HFFc6 (cell line): ENCODE measurements at regions not wholly inside any gene's neighbourhood (a gene's known extent, or its start where the extent isn't known, plus 50 kb on each side); places are given as distances from the start of the nearest gene placed in this dataset.
A peak's percentile ranks its signal among the peaks of the same experiment; 100 is the strongest.

Source experiments
- DNase-seq: peaks from one replicate; pipeline ENCODE4 v3.0.0-alpha.2; 2018
- H3K27ac Mint-ChIP-seq: 2 replicates; pipeline ENCODE4 v1.8.0; 2020; ENCODE audit warnings: mild to moderate bottlenecking, mixed read lengths
- H3K27me3 Mint-ChIP-seq: 2 replicates; pipeline ENCODE4 v1.8.0; 2021; ENCODE audit warnings: mild to moderate bottlenecking, moderate library complexity, mixed read lengths; ENCODE audit not compliant: insufficient read depth
- H3K36me3 Mint-ChIP-seq: 2 replicates; pipeline ENCODE4 v1.8.0; 2021; ENCODE audit warnings: low read depth, mixed read lengths
- H3K4me1 Mint-ChIP-seq: 2 replicates; pipeline ENCODE4 v1.8.0; 2020; ENCODE audit warnings: low read depth, mixed read lengths
- H3K4me3 Mint-ChIP-seq: 2 replicates; pipeline ENCODE4 v1.8.0; 2020; ENCODE audit warnings: mild to moderate bottlenecking, moderate library complexity, mixed read lengths
- H3K9me3 Mint-ChIP-seq: 2 replicates; pipeline ENCODE4 v1.8.0; 2020; ENCODE audit warnings: mild to moderate bottlenecking, mixed read lengths
- TF ChIP-seq, protein P1 (sequence below): fragments of 200-600 bp; sonication (generic); IDR thresholded peaks from 2 replicates; pipeline ENCODE4 v1.5.0; 2021; ENCODE audit warnings: antibody characterized with exemption, mild to moderate bottlenecking

DNA sequence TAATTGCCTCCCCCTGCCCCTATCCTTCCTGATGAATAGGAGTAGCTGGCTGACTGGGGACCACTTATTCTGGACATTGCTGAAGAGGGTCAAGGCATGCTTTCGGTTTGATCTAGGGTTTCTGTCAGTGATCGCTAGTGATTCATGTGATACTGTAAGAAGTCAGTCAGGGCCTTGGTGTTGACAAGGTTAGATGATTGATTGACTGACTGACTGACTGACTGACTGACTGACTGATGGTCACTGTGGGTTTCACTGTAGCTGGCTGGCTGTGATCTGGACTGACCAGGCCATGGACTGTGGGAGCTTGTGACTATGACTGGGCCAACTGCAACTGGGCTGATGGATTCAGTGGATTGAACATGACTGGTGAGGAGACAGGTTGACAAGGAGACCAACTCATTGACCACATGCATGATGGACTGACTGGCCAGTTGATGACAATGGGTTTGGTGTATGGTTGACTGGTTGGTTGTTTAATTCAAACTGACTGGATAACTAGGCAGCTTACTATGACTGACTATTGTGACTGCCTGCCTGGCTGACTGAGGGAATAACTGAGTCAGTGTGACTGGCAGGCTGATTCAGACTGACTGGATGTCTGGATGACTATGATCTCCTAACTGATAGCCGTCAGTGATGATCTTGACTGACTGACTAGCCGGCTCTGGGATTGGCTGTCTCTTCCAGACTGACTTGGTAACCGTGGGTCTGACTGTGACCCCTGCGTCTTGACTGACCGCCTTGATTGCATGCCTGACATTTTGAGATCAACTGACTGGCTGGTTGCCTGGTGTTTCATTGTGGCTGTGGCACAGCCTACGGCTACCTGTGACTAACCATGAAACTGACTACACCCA is 509.9 kb downstream of the SHQ1 start:
- Mint-ChIP-seq H3K36me3 (no peaks in the 10 kb centered on the region), H3K27ac (no peak overlapping the region), H3K27me3 (no peaks in the 10 kb centered on the region), H3K4me1 (peaks cover 12% of the 10 kb centered on the region), H3K9me3 (no peaks in the 10 kb centered on the region), H3K4me3 (no peak overlapping the region)
- TF ChIP-seq, protein P1, sequence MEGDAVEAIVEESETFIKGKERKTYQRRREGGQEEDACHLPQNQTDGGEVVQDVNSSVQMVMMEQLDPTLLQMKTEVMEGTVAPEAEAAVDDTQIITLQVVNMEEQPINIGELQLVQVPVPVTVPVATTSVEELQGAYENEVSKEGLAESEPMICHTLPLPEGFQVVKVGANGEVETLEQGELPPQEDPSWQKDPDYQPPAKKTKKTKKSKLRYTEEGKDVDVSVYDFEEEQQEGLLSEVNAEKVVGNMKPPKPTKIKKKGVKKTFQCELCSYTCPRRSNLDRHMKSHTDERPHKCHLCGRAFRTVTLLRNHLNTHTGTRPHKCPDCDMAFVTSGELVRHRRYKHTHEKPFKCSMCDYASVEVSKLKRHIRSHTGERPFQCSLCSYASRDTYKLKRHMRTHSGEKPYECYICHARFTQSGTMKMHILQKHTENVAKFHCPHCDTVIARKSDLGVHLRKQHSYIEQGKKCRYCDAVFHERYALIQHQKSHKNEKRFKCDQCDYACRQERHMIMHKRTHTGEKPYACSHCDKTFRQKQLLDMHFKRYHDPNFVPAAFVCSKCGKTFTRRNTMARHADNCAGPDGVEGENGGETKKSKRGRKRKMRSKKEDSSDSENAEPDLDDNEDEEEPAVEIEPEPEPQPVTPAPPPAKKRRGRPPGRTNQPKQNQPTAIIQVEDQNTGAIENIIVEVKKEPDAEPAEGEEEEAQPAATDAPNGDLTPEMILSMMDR, result no peak
- peak; percentile 48 for DNase-seq

GRCh38 chr3:72337480-72337855 is 510.8 kb downstream of the SHQ1 start:
- Mint-ChIP-seq H3K4me3 (no peak overlapping the region), H3K27ac (no peak overlapping the region), H3K27me3 (peaks cover 3% of the 10 kb centered on the region; the same call in 1 of the 2 replicates), H3K9me3 (no peaks in the 10 kb centered on the region), H3K4me1 (peaks cover 3% of the 10 kb centered on the region), H3K36me3 (no peaks in the 10 kb centered on the region)
- TF ChIP-seq, protein P1, result no peak
- no peak for DNase-seq

- no peak for DNase-seq
- no peaks in the 10 kb centered on the region for H3K36me3 Mint-ChIP-seq
- no peaks in the 10 kb centered on the region for H3K9me3 Mint-ChIP-seq
- H3K4me3 Mint-ChIP-seq, result no peak overlapping the region
- no peaks in the 10 kb centered on the region; the same call in 1 of the 2 replicates for H3K4me1 Mint-ChIP-seq
- TF ChIP-seq, protein P1, result no peak
- peaks cover 7% of the 10 kb centered on the region; the same call in 1 of the 2 replicates for H3K27me3 Mint-ChIP-seq
- H3K27ac Mint-ChIP-seq, result no peak overlapping the region
Measured at GRCh38 chr3:72336821-72337479, 511.3 kb downstream of the SHQ1 start.

DNA sequence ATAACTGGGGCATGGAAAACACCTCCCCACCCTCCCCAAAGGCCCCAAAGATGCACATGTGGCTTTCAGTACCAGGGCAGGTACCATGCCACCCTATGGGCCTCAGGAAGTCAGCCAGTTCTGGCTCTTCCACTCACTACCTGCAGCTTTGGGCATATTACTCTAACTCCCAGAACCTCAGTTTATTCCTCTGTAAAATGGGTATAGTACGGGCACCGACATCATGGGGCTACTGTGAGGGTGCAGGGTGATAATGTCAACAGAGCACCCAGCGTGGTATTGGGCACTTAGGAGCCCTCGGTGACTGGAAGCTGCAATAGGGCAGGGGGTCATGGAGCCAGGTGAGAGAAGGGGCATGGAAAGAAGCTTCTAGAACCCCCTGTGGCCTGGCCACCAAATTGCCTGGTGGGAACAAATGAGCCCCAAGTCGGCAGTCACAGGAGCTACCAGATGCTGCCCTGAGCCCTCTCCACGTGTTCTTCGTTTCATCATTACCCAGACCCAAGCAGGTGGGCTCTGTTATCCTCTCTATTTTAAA is 512.1 kb downstream of the SHQ1 start:
- no peak for DNase-seq
- Mint-ChIP-seq H3K36me3 (no peaks in the 10 kb centered on the region), H3K4me3 (no peak overlapping the region), H3K9me3 (no peaks in the 10 kb centered on the region), H3K27me3 (peaks cover 9% of the 10 kb centered on the region; the same call in 1 of the 2 replicates), H3K4me1 (no peaks in the 10 kb centered on the region), H3K27ac (no peak overlapping the region)
- TF ChIP-seq, protein P1, result no peak

GRCh38 chr3:72335458-72336095 is 512.7 kb downstream of the SHQ1 start:
- no peak overlapping the region for H3K27ac Mint-ChIP-seq
- DNase-seq, result no peak
- TF ChIP-seq, protein P1, result no peak
- no peaks in the 10 kb centered on the region for H3K36me3 Mint-ChIP-seq
- H3K9me3 Mint-ChIP-seq, result no peaks in the 10 kb centered on the region
- no peaks in the 10 kb centered on the region for H3K4me1 Mint-ChIP-seq
- H3K27me3 Mint-ChIP-seq, result peaks cover 9% of the 10 kb centered on the region; the same call in 1 of the 2 replicates
- no peak overlapping the region for H3K4me3 Mint-ChIP-seq
